ENCODE measurements at regions not wholly inside any gene's neighbourhood (a gene's known extent, or its start where the extent isn't known, plus 50 kb on each side); places are given as distances from the start of the nearest gene placed in this dataset.

DNA sequence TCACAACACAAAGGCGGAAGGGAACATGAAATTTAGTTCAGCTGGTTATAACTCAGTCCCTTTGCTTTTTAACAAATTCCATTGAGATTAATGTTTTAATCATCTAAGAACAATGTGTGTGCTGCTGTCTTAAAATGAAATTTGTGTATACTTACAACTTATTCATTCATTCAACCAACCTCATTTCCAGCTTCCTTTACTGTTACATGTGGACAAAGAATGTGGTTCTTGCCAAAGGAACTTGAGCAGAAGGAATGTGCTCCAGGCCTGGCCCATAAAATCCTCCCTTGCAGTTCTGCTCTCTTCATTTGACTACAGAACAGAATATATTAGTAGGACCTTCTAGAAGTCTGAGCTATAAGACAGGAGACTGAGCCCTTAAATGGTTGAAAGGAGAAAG lies 176.8 kb upstream of the GLRA2 start:
- Histone ChIP-seq H3K79me1 (ENCODE audit: low read length) (no peaks in the 10 kb centered on the region), H3K79me2 (ENCODE audit: control insufficient read depth, insufficient read depth, low read length) (no peaks in the 10 kb centered on the region), H3K23ac (ENCODE audit: low read length) (no peak overlapping the region), H3K27me3 (ENCODE audit: insufficient read depth, low read length, poor library complexity) (no peaks in the 10 kb centered on the region), H3K4ac (ENCODE audit: low read depth, low read length) (no peak overlapping the region), H3K9ac (ENCODE audit: low read length) (no peak overlapping the region), H2AK5ac (ENCODE audit: low read length) (no peak overlapping the region), H4K8ac (ENCODE audit: low read depth, low read length) (no peak overlapping the region), H3K36me3 (ENCODE audit: control insufficient read depth, insufficient read depth, low read length) (no peaks in the 10 kb centered on the region), H3K4me3 (ENCODE audit: low read length) (no peak overlapping the region), H3K4me1 (ENCODE audit: control insufficient read depth, low read depth, low read length) (no peaks in the 10 kb centered on the region), H3K56ac (ENCODE audit: low read length) (no peak overlapping the region), H2BK5ac (ENCODE audit: low read length) (no peak overlapping the region), H3K18ac (ENCODE audit: low read length) (no peak overlapping the region), H2BK15ac (replicated peaks; ENCODE audit: low read depth) (no peak overlapping the region), H3K4me2 (ENCODE audit: low read length) (no peak overlapping the region), H4K5ac (ENCODE audit: low read length) (no peak overlapping the region), H2BK120ac (ENCODE audit: low read depth, low read length) (no peak overlapping the region), H3K27ac (ENCODE audit: low read depth, low read length) (no peak overlapping the region)
- no peak for DNase-seq
- WGBS (ENCODE audit: extremely low coverage, insufficient coverage, low lambda C conversion rate), result no CpG with 5 or more reads among the region's 1 CpG

DNA sequence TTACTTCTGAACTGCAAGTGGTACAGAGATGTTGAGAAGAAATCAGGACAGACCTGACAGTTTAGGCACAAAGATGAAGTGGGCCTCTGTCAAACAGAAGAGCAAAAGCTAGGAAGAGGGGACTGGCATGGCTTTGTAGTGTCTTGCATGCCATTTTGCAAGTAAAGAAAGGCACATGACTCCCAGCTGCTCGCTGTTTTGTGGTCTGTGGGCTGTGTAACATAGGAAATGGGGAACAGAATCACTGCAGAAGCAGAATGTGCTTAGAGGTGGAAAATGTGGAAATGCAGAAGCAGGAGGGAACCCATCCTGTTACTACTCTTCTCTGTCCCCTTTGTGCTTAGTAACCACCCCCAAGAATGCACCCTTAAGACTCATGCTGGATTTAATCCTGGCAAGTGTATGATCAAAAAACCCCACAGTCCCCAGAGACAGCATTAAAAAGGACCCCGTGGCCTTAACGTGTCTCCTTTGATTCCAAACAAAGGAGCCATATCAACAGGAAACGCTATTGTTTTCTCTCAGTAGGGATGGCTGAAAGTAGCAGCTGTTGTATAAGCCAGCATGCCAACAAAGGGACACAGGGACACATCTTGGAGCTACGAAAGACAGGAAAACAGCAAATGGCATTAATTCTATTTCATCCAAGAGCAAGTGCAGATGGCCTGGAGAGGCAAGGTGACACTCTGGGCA lies 177.6 kb upstream of the GLRA2 start:
- H3K4ac ChIP-seq (ENCODE audit: low read depth, low read length), result no peak overlapping the region
- DNase-seq, result peak; percentile 57
- no CpG with 5 or more reads among the region's 5 CpGs for WGBS (ENCODE audit: extremely low coverage, insufficient coverage, low lambda C conversion rate)

DNA sequence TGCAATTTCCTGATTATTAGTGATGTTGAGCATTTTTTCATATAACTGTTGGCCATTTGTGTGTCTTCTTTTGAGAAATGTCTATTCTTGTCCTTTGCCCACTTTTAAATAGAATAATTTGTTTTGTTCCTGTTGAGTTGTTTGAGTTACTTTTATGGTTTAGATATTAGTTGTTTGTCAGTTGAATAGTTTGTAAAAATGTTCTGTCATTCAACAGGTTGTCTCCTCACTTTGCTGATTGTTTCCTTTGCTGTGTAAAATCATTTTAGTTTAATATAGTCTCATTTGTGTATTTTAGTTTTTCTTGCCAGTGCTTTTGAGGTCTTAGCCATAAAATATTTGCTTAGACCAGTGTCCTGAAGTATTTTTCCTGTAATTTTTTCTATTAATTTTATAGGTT lies 181.8 kb upstream of the GLRA2 start:
- H2BK5ac ChIP-seq (ENCODE audit: low read length), result no peak overlapping the region
- H2BK15ac ChIP-seq (replicated peaks; ENCODE audit: low read depth), result no peak overlapping the region
- DNase-seq, result no peak
- no peaks in the 10 kb centered on the region for H3K79me1 ChIP-seq (ENCODE audit: low read length)
- H4K8ac ChIP-seq (ENCODE audit: low read depth, low read length), result no peak overlapping the region
- H3K4me3 ChIP-seq (ENCODE audit: low read length), result no peak overlapping the region
- no peaks in the 10 kb centered on the region for H3K4me1 ChIP-seq (ENCODE audit: control insufficient read depth, low read depth, low read length)
- H3K56ac ChIP-seq (ENCODE audit: low read length), result no peak overlapping the region
- H3K36me3 ChIP-seq (ENCODE audit: control insufficient read depth, insufficient read depth, low read length), result no peaks in the 10 kb centered on the region
- no peak overlapping the region for H3K18ac ChIP-seq (ENCODE audit: low read length)
- H2AK5ac ChIP-seq (ENCODE audit: low read length), result no peak overlapping the region
- no peak overlapping the region for H3K27ac ChIP-seq (ENCODE audit: low read depth, low read length)
- H3K4me2 ChIP-seq (ENCODE audit: low read length), result no peak overlapping the region
- no peak overlapping the region for H3K23ac ChIP-seq (ENCODE audit: low read length)
- H3K79me2 ChIP-seq (ENCODE audit: control insufficient read depth, insufficient read depth, low read length), result no peaks in the 10 kb centered on the region
- H3K27me3 ChIP-seq (ENCODE audit: insufficient read depth, low read length, poor library complexity), result no peaks in the 10 kb centered on the region
- no peak overlapping the region for H3K9ac ChIP-seq (ENCODE audit: low read length)
- no peak overlapping the region for H4K5ac ChIP-seq (ENCODE audit: low read length)
- H2BK120ac ChIP-seq (ENCODE audit: low read depth, low read length), result no peak overlapping the region
- no peak overlapping the region for H3K4ac ChIP-seq (ENCODE audit: low read depth, low read length)

More for the DNA sequence above, 177.6 kb upstream of the GLRA2 start:
- no peaks in the 10 kb centered on the region for H3K27me3 ChIP-seq (ENCODE audit: insufficient read depth, low read length, poor library complexity)
- no peaks in the 10 kb centered on the region for H3K36me3 ChIP-seq (ENCODE audit: control insufficient read depth, insufficient read depth, low read length)
- no peak overlapping the region for H3K4me3 ChIP-seq (ENCODE audit: low read length)
- no peak overlapping the region for H3K18ac ChIP-seq (ENCODE audit: low read length)
- H2AK5ac ChIP-seq (ENCODE audit: low read length), result no peak overlapping the region
- H3K9ac ChIP-seq (ENCODE audit: low read length), result no peak overlapping the region
- no peaks in the 10 kb centered on the region for H3K4me1 ChIP-seq (ENCODE audit: control insufficient read depth, low read depth, low read length)
- H4K5ac ChIP-seq (ENCODE audit: low read length), result no peak overlapping the region
- H2BK120ac ChIP-seq (ENCODE audit: low read depth, low read length), result no peak overlapping the region
- H2BK15ac ChIP-seq (replicated peaks; ENCODE audit: low read depth), result no peak overlapping the region
- no peak overlapping the region for H3K23ac ChIP-seq (ENCODE audit: low read length)
- peak overlapping the region; percentile 40 for H2BK5ac ChIP-seq (ENCODE audit: low read length)
- H4K8ac ChIP-seq (ENCODE audit: low read depth, low read length), result no peak overlapping the region
- peak overlapping the region; percentile 65 for H3K56ac ChIP-seq (ENCODE audit: low read length)
- H3K27ac ChIP-seq (ENCODE audit: low read depth, low read length), result no peak overlapping the region
- H3K79me2 ChIP-seq (ENCODE audit: control insufficient read depth, insufficient read depth, low read length), result no peaks in the 10 kb centered on the region
- H3K4me2 ChIP-seq (ENCODE audit: low read length), result no peak overlapping the region
- H3K79me1 ChIP-seq (ENCODE audit: low read length), result no peaks in the 10 kb centered on the region

DNA sequence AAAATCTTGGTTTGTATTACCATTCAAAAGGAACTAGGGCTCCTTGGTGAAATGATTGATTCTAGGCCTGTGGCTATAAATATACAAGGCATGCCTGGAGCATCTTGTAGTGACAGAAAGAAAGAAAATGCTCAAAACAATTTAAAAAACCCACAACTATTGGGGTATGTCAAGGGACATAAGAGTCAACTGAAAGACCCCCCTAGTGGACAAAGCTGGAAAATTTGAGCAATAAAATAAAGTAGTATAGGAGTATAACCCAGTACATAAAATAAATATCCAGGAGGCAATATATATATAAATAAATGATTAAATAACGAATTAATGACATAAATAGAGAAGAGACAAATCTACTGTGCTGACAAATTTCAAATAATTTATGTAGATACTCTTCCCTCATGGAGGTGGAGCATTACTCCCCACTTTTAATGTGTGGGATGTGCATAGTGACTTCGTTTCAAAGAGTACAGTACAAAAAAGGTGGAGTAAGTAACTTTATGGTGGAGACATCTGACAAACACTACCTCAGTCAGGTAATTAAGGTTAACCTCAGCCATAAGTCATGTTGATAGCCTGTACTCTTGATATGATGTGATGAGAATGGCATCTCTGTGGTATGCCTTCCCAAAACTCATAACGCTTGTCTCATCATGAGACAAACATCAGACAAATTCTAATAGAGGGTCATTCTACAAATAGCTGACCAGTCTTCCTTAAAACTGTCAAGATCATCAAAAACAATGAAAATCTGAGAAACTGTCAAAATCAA lies 185.0 kb upstream of the GLRA2 start:
- Histone ChIP-seq H3K18ac (ENCODE audit: low read length) (no peak overlapping the region), H3K27ac (ENCODE audit: low read depth, low read length) (no peak overlapping the region), H4K5ac (ENCODE audit: low read length) (no peak overlapping the region), H3K4me2 (ENCODE audit: low read length) (no peak overlapping the region), H3K36me3 (ENCODE audit: control insufficient read depth, insufficient read depth, low read length) (no peaks in the 10 kb centered on the region), H2BK120ac (ENCODE audit: low read depth, low read length) (no peak overlapping the region), H3K9ac (ENCODE audit: low read length) (no peak overlapping the region), H3K23ac (ENCODE audit: low read length) (no peak overlapping the region), H3K27me3 (ENCODE audit: insufficient read depth, low read length, poor library complexity) (no peaks in the 10 kb centered on the region), H4K8ac (ENCODE audit: low read depth, low read length) (no peak overlapping the region), H2BK15ac (replicated peaks; ENCODE audit: low read depth) (no peak overlapping the region), H3K79me1 (ENCODE audit: low read length) (no peaks in the 10 kb centered on the region), H2BK5ac (ENCODE audit: low read length) (no peak overlapping the region), H3K4me3 (ENCODE audit: low read length) (no peak overlapping the region), H3K4ac (ENCODE audit: low read depth, low read length) (no peak overlapping the region), H3K56ac (ENCODE audit: low read length) (no peak overlapping the region), H3K4me1 (ENCODE audit: control insufficient read depth, low read depth, low read length) (no peaks in the 10 kb centered on the region), H2AK5ac (ENCODE audit: low read length) (no peak overlapping the region), H3K79me2 (ENCODE audit: control insufficient read depth, insufficient read depth, low read length) (no peaks in the 10 kb centered on the region)
- no peak for DNase-seq
- no CpG with 5 or more reads among the region's 3 CpGs for WGBS (ENCODE audit: extremely low coverage, insufficient coverage, low lambda C conversion rate)

DNA sequence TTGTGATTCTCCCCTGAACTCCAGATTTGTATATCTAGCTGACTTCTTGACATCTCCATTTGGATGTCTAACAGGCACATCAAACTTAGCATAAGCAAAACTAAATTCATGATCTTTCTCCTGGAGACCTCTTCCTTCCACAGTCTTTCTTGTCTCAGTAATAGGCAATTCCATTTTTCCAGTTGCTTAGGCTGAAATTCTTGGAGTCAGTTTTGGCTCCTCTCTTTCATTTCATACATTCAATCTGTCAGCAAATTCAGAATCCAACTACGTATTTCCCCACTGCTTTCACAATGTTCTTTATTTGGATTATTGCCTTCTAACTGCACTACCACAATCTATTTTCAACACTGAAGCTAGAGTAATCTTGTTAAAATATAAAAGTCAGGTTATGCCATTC lies 219.9 kb upstream of the GLRA2 start:
- Histone ChIP-seq H3K9ac (ENCODE audit: low read length) (no peak overlapping the region), H3K18ac (ENCODE audit: low read length) (no peak overlapping the region), H3K27ac (ENCODE audit: low read depth, low read length) (no peak overlapping the region), H3K4me2 (ENCODE audit: low read length) (no peak overlapping the region), H3K4ac (ENCODE audit: low read depth, low read length) (no peak overlapping the region), H2AK5ac (ENCODE audit: low read length) (no peak overlapping the region), H4K8ac (ENCODE audit: low read depth, low read length) (no peak overlapping the region), H2BK5ac (ENCODE audit: low read length) (no peak overlapping the region), H4K5ac (ENCODE audit: low read length) (no peak overlapping the region), H3K23ac (ENCODE audit: low read length) (no peak overlapping the region), H2BK15ac (replicated peaks; ENCODE audit: low read depth) (no peak overlapping the region), H3K4me1 (ENCODE audit: control insufficient read depth, low read depth, low read length) (no peaks in the 10 kb centered on the region), H3K4me3 (ENCODE audit: low read length) (no peak overlapping the region), H2BK120ac (ENCODE audit: low read depth, low read length) (no peak overlapping the region), H3K79me1 (ENCODE audit: low read length) (no peaks in the 10 kb centered on the region), H3K27me3 (ENCODE audit: insufficient read depth, low read length, poor library complexity) (no peaks in the 10 kb centered on the region), H3K79me2 (ENCODE audit: control insufficient read depth, insufficient read depth, low read length) (no peaks in the 10 kb centered on the region), H3K36me3 (ENCODE audit: control insufficient read depth, insufficient read depth, low read length) (no peaks in the 10 kb centered on the region), H3K56ac (ENCODE audit: low read length) (no peak overlapping the region)
- no CpG with 5 or more reads among the region's 1 CpG for WGBS (ENCODE audit: extremely low coverage, insufficient coverage, low lambda C conversion rate)
- DNase-seq, result no peak
